ENCODE measurements at regions not wholly inside any gene's neighbourhood (a gene's known extent, or its start where the extent isn't known, plus 50 kb on each side); places are given as distances from the start of the nearest gene placed in this dataset.

DNA sequence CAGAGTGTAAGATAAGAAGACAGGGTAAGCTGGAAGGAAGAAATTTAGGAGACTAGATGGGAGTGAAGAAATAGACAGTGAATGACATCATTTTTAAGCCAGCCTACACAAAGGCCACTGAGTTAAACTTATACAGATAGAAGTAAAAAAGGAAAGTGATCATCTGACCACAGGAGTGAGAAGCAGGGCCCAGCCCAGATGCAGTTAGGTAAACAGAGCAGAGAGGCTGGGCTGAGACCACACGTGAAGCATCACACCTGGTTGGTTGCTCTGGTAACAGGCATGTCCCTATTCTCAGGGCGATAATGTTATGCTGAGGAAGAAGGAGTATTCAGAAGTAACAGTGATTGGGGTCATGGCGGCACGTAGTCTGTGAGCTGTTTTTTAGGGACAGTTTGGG is 1079.4 kb downstream of the AACS start:
- Histone ChIP-seq H3K4me3 (ENCODE audit: low read depth, low read length) (no peak overlapping the region), H3K27ac (no peak overlapping the region), H3K27me3 (replicated peaks) (no peaks in the 10 kb centered on the region), H3K36me3 (replicated peaks) (no peaks in the 10 kb centered on the region)
- TF ChIP-seq CTCF (IDR thresholded peaks at IDR 0.05; ENCODE audit: low read depth, low read length, missing control alignments): no peak
- no peak for DNase-seq
- in situ Hi-C loops (cut with HindIII; ENCODE audit: low pct_ligation_motif_present, low sequenced_read_pairs): no loop called here

GRCh38 chr12:126147321-126147720 is 1082.1 kb downstream of the AACS start:
- H3K4me3 ChIP-seq (ENCODE audit: low read depth, low read length): no peak overlapping the region
- DNase-seq: no peak
- in situ Hi-C loops (cut with HindIII; ENCODE audit: low pct_ligation_motif_present, low sequenced_read_pairs): no loop called here
- no peaks in the 10 kb centered on the region for H3K36me3 ChIP-seq (replicated peaks)
- no peak overlapping the region for H3K27ac ChIP-seq
- no peaks in the 10 kb centered on the region for H3K27me3 ChIP-seq (replicated peaks)
- TF ChIP-seq CTCF (IDR thresholded peaks at IDR 0.05; ENCODE audit: low read depth, low read length, missing control alignments): no peak

- Histone ChIP-seq H3K27me3 (replicated peaks) (no peaks in the 10 kb centered on the region), H3K27ac (no peak overlapping the region), H3K36me3 (replicated peaks) (no peaks in the 10 kb centered on the region), H3K4me3 (ENCODE audit: low read depth, low read length) (no peak overlapping the region)
- no peak for DNase-seq
- TF ChIP-seq CTCF (IDR thresholded peaks at IDR 0.05; ENCODE audit: low read depth, low read length, missing control alignments): no peak
- in situ Hi-C loops (cut with HindIII; ENCODE audit: low pct_ligation_motif_present, low sequenced_read_pairs): no loop called here
These were observed 1091.8 kb downstream of the AACS start for GRCh38 chr12:126156806-126157574.

GRCh38 chr12:126157575-126157966 is 1092.3 kb downstream of the AACS start:
- Histone ChIP-seq H3K36me3 (replicated peaks) (no peaks in the 10 kb centered on the region), H3K4me3 (ENCODE audit: low read depth, low read length) (no peak overlapping the region), H3K27me3 (replicated peaks) (no peaks in the 10 kb centered on the region), H3K27ac (no peak overlapping the region)
- in situ Hi-C loops (cut with HindIII; ENCODE audit: low pct_ligation_motif_present, low sequenced_read_pairs): no loop called here
- no peak for DNase-seq
- no peak for TF ChIP-seq CTCF (IDR thresholded peaks at IDR 0.05; ENCODE audit: low read depth, low read length, missing control alignments)

DNA sequence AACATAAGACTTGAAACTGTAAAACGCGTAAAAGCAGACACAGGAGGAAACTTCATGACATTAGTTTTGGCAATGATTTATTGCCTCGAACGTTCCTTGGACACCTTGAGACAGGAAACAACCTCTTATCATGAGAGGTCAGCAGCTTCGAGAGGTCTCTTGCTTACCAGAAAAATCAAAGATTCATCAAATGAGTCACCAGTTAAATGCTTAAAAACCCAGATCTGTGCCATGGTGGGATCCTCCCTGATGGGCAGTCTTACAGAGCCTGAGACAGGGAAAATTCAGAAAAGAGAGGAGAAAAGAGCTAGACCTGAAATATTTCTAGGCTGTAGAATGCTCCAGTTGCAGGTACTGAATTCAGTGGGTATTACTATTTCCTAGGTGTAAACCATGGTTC is 1093.9 kb downstream of the AACS start:
- no peak for DNase-seq
- no peak overlapping the region for H3K27ac ChIP-seq
- no peak overlapping the region for H3K4me3 ChIP-seq (ENCODE audit: low read depth, low read length)
- in situ Hi-C loops (cut with HindIII; ENCODE audit: low pct_ligation_motif_present, low sequenced_read_pairs): no loop called here
- no peaks in the 10 kb centered on the region for H3K27me3 ChIP-seq (replicated peaks)
- no peaks in the 10 kb centered on the region for H3K36me3 ChIP-seq (replicated peaks)
- TF ChIP-seq CTCF (IDR thresholded peaks at IDR 0.05; ENCODE audit: low read depth, low read length, missing control alignments): no peak

DNA sequence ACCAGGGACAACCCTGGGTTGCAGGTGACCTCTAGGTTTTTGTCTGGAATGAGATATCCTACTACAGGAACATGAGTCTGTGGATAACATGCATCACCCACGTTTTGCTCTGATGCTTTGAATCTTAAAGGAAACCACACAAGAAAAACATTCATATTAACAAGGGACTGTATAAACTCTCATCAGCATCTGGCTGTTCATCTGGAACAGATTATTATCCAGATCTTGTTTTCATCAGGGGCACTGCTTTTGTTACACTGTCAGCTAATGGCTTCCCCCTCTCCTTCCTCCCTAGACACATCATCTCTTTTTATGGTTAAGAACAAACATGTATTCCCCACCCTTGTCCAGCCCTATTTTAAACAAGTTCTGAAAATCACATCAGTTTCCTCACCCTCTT is 1095.7 kb downstream of the AACS start:
- no peak for TF ChIP-seq CTCF (IDR thresholded peaks at IDR 0.05; ENCODE audit: low read depth, low read length, missing control alignments)
- H3K27me3 ChIP-seq (replicated peaks): no peaks in the 10 kb centered on the region
- no peaks in the 10 kb centered on the region for H3K36me3 ChIP-seq (replicated peaks)
- in situ Hi-C loops (cut with HindIII; ENCODE audit: low pct_ligation_motif_present, low sequenced_read_pairs): no loop called here
- no peak overlapping the region for H3K27ac ChIP-seq
- no peak overlapping the region for H3K4me3 ChIP-seq (ENCODE audit: low read depth, low read length)
- DNase-seq: no peak
